NCI-H1694 (cell line): ENCODE measurements at regions not wholly inside any gene's neighbourhood (a gene's known extent, or its start where the extent isn't known, plus 50 kb on each side); places are given as distances from the start of the nearest gene placed in this dataset.
A peak's percentile ranks its signal among the peaks of the same experiment; 100 is the strongest.

Source experiments
- DNase-seq: peaks from one replicate; lab custom pipeline; 2025; lab: John Stamatoyannopoulos, UW

DNA sequence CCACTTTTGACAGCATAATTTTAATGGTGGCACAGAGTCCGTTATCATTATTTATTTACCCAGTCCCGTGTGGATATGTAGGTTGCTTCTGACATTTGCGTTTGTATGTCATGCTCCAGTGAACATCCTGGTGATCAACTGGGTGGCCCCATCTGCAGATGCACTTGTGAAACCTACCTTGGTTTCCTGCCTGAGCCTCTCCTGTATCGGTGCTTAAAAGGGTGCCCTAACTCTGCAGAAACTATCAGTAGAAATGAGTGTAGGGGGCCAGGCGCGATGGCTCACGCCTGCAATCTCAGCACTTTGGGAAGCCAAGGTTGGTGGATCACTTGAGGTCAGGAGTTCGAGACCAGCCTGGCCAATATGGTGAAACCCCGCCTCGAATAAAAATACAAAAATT lies 92.1 kb upstream of the IER5L start:
- no peak for DNase-seq

GRCh38 chr9:129267141-129267540 lies 89.1 kb upstream of the IER5L start:
- no peak for DNase-seq

GRCh38 chr9:129266536-129266935 lies 88.5 kb upstream of the IER5L start:
- no peak for DNase-seq

DNA sequence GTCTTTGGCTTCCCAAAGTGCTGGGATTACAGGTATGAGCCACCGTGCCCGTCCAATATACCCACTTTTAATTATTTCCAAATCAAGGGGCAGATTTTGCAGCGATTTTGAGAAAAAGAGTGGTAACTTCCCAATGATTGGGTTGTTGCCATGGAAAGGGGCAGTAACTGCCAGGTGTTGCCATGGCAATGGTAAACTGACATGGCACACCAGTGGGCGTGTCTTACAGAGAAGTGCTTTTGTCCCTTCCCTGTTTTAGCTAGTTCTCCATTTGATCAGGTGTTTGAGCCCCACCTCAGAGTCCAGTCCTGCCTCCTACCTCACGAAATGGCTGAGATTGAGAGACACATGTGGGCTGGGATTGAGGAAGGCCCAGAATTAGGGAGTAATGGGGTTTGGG lies 86.3 kb upstream of the IER5L start:
- no peak for DNase-seq

- DNase-seq, result peak; percentile 5
Observed at GRCh38 chr9:129263836-129264235, 85.8 kb upstream of the IER5L start.

DNA sequence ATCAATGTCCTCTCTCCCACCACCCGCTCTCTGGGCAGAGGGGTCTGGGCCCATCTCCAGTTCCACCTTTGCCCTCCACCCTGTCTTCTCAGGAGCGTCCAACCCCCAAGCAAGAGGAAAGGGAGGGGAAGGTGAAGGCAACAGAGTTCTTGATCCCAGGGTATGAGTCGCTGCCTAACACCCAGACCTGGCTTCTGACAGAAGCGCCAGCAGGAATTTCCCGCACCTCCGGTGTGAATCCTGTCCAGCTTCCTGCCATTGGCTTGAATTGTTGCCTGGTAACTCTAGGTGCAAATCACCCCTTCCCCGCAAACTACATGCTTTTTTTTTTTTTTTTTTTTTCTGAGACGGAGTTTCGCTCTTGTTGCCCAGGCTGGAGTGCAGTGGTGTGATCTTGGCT lies 84.2 kb upstream of the IER5L start:
- no peak for DNase-seq

- no peak for DNase-seq
Observed at GRCh38 chr9:129259375-129259774, 81.3 kb upstream of the IER5L start.

DNA sequence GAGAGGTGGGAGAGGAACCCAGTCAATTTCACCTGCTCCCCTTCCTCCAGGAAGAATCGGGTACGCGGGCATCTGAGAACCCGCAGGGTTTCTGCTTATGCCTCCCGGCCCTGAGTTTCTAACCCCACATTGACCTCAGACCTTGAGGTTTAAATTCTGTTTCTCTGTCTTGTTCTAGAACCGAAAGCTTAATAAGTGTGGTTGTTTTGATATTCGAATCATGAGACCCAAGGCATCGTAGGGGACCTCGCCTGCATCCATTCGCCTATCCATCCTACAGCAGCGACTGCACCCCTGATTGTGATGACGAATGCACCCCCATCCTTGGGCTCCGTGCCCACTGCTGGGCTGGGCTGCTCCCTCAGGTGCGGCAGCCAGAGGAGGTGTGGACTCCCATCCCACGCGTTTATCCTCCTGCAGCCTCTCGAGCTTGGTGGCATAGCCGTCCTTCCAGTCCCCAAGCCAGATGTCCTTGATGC lies 80.8 kb upstream of the IER5L start:
- DNase-seq, result no peak

- no peak for DNase-seq
Observed at GRCh38 chr9:129258124-129258822, 80.2 kb upstream of the IER5L start.

- no peak for DNase-seq
Observed at GRCh38 chr9:129256959-129257713, 79.1 kb upstream of the IER5L start.

GRCh38 chr9:129254566-129255287 lies 76.7 kb upstream of the IER5L start:
- DNase-seq, result no peak

DNA sequence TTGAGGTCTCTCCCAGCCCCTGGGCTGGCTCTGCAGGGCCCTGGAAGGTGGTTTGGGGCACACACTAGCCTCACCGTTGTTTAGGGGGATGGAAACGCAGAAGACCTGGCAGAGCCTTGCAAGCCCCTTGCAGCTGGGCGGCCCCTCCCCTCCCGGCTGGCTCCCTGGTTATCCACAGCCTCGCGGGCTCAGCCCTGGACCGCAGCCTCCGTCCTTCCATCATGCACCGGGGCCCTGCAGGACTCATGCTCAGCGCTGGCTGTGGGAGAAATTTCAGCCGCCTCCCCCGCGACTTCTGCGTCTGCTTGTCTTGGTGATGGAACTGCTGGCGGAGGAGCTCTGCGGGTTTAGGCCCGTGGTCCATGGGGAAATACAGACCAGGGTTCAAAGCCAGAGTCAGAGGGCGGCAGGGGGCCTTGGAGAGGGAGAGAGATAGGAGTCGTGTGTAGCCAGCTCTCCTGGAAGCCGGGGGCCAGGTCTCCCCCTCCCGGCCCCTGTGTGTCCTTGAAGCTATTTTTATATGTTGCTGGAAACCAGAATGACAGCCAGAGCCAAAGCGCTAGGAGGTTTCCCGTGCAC lies 75.8 kb upstream of the IER5L start:
- no peak for DNase-seq

GRCh38 chr9:129252937-129253802 lies 75.1 kb upstream of the IER5L start:
- no peak for DNase-seq

DNA sequence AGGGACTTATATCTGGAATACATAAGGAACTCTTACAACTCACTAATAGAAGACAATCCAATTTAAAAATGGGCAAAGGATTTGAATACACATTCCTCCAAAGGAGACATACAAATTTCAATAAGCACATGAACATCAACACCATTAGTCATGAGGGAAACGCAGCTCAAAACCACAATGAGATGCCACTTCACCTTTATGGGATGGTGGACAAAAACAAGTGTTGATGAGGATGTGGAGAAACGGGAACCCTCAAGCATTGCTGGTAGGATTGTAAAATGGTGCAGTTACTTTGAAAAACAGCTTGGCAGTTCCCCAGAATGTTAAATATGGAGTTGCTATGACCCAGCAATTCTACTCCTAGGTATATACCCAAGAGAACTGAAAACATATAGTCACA lies 72.7 kb upstream of the IER5L start:
- no peak for DNase-seq

DNA sequence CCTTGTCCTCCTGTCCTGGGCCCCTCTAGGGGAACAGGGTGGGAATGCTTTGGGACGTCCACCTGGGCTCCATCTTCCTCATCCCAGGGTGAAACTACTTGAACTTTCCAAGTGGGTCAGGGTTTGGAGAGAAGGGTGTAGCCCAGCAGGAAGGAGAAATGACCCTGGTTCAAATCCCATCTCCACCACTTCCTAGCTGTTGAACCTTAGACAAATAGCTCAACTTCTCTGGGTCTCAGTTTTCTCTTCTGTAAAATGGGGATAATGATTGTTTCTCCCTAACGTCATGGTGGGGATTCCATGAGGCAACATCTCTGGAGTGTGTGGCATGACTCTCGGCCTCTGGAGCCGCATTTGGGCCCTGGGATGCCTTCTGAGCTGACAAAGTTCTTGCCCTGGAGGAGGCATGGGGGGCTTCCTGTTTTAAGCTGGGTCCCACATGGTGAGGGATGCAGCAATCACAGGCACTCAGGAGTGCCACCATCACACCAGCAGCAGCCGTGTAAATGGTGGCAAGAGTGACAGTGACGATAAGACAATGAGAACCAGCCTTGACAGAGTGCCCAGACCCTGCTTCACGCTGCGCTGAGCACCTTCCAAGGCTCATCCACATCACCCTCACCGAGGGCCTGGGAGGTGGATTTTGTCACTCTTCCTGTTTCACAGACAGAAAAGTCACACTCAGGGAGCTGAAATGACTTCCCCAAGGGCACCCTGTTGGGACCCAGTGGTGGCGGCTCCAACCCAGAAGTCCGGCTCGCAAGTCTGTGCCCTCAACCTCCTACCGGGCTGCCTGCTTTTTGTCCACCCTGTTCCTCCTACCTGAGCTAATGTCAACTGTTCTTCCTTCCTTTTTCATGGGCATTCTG lies 69.5 kb upstream of the IER5L start:
- no peak for DNase-seq

GRCh38 chr9:129245276-129245675 lies 67.2 kb upstream of the IER5L start:
- no peak for DNase-seq

DNA sequence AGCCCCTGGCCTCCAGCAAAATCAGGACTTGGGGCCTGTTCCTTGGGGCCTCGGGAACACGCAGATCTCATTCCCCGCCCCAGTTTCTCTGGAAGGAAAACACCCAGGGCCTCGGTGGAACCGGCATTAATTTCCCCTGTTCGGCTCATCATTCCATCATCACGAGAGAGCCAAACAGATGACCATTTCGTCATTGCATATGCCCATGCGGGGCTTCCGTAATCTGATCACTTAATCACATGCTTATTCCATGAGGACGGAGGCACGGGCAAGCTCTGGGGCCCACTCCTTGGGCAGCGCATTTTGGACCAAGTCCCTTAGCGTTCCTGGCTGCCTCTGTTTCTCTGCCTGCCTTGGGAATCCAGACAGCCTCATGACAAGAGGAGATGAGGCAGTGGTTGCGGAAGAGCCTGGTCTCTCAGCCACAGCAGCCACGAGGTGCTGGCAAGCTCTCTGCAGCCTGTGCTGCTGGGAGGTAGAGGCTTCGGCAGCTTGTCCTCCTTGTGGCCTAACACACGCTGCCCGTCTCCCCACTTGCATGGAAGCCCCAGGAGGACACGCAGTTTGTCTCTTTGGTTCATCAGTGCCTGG lies 65.0 kb upstream of the IER5L start:
- DNase-seq, result no peak

DNA sequence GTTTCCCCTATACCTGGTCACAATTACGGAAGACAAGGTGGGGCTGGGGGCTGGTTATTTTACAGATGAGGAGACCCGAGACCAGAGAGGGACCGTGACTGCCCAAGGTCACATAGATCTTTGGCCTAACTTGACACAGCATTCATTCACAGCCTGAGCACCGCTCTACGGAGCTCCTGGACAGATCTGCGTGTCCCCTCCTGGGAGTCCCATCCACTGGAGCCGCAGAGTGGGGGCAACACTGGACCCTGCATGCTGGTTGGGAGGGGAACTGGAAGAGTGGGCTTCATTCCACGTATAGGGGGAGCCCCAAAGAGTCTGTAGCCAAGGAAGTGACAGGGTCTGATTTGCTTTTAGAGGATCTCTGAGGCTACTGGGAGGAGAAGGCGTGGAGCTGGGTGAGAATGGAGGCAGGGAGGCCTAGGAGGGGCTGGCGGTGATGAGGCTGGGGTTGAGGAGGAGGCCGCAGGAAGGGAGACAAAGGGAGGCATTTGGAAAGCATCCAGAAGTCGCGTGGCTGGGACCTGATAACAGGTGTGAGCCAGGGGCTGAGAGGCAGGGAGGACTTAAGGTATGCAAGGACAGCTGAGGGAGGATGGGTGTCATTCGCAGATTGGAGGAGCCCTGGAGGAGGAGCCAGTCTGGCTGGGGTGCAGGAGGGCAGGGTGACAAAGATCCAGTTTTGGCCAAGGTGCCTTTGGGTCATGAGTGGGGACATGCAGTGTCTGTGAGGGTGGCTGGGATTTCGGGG lies 64.3 kb upstream of the IER5L start:
- no peak for DNase-seq

GRCh38 chr9:129241725-129242124 lies 63.7 kb upstream of the IER5L start:
- DNase-seq, result no peak
